ENCODE measurements at regions not wholly inside any gene's neighbourhood (a gene's known extent, or its start where the extent isn't known, plus 50 kb on each side); places are given as distances from the start of the nearest gene placed in this dataset.

DNA sequence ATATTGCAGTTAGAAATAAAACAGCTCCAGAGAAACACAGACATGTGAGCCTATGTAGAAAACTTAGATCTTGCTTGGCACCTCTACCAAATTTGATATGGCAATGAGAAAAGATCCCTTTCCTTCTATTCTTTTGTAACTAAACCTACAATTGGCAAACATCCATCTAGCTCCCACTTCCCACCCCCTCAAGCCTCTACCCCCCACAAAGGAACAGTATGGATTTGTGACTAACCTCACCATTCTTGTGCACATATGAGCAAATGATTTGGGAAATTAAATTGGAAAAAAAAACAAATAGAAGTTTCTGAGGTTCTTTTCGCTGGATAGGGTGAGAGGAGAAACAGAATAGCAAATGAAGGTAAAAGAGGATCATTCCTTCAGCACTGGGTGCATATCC lies 85.8 kb upstream of the TIAM2 start:
- ChIA-PET CTCF (ENCODE audit: partially characterized antibody) (interaction anchor here (0.7 to 1.4 kb wide), 9 partner anchors 9 to 265 kb away, joined by 3 to 6 read pairs (median 4); no protein-coding TSS in a partner anchor), POLR2A (ENCODE audit: partially characterized antibody) (interaction anchor here (0.6 kb wide), 1 partner anchor 10 kb away, joined by 3 read pairs; no protein-coding TSS in a partner anchor)
- FAIRE-seq, result no peak
- Histone ChIP-seq H3K79me1 (ENCODE audit: low read depth, low read length) (no peaks in the 10 kb centered on the region), H3K36me3 (ENCODE audit: control insufficient read depth in 2 of 4, insufficient read depth in 4 of 4, low read length in 3 of 4) (peaks cover 0 to 4% (median 0%) of the 10 kb centered on the region in 4 experiments; a peak in 1 of 8 replicates), H3K4me3 (ENCODE audit: extremely low read depth in 1 of 4, insufficient read depth in 2 of 4, low read depth in 3 of 4, low read length in 4 of 4) (no peak overlapping the region; a peak in 1 of 8 replicates), H3K79me2 (ENCODE audit: control insufficient read depth in 1 of 2, insufficient read depth in 2 of 2, low read length in 2 of 2) (no peaks in the 10 kb centered on the region), H2BK12ac (ENCODE audit: low read depth, low read length) (peak overlapping the region; percentile 2; the same call in 1 of the 2 replicates), H3K4ac (replicated peaks; ENCODE audit: insufficient read length, low read depth, low read length) (no peak overlapping the region), H4K5ac (ENCODE audit: insufficient read length, low read depth, low read length) (no peak overlapping the region), H2BK15ac (ENCODE audit: low read length) (no peak overlapping the region), H3K18ac (ENCODE audit: extremely low read depth, low read length) (no peak overlapping the region), H3K27me3 (replicated peaks in 1 of 4; ENCODE audit: control insufficient read depth in 3 of 4, extremely low read depth in 1 of 4, insufficient read depth in 3 of 4, low read length in 3 of 4) (no peaks in the 10 kb centered on the region), H3K23ac (ENCODE audit: insufficient read length) (no peak overlapping the region), H4K8ac (ENCODE audit: extremely low read depth, insufficient read depth, low read length) (no peak overlapping the region), H2AK5ac (ENCODE audit: low read depth, low read length) (no peak overlapping the region), H2BK5ac (ENCODE audit: low read depth, low read length) (no peak overlapping the region), H4K91ac (replicated peaks; ENCODE audit: insufficient read length, low read length) (no peak overlapping the region), H3K27ac (ENCODE audit: low read depth, low read length) (0 out of 2 replicates have a peak overlapping the region, but pooled peaks have one; percentile 52), H3K56ac (replicated peaks; ENCODE audit: insufficient read length, low read depth, low read length) (no peak overlapping the region), H2AFZ (ENCODE audit: low read length) (no peak overlapping the region), H2BK120ac (replicated peaks; ENCODE audit: low read depth, low read length) (no peak overlapping the region), H4K20me1 (replicated peaks in 1 of 2; ENCODE audit: control insufficient read depth in 1 of 2, insufficient read depth in 2 of 2, low read length in 2 of 2) (no peaks in the 10 kb centered on the region), H3K9me3 (ENCODE audit: insufficient read depth in 2 of 2, low read depth in 1 of 2, low read length in 1 of 2) (no peaks in the 10 kb centered on the region), H3K9ac (replicated peaks in 1 of 4; ENCODE audit: extremely low read depth in 1 of 4, low read depth in 3 of 4, low read length in 3 of 4) (no peak overlapping the region), H2BK20ac (ENCODE audit: low read length) (no peak overlapping the region), H3K23me2 (ENCODE audit: low read depth, low read length) (no peaks in the 10 kb centered on the region), H3K4me1 (replicated peaks in 1 of 4; ENCODE audit: control insufficient read depth in 3 of 4, insufficient read depth in 4 of 4, low read length in 3 of 4) (peaks cover 0 to 7% (median 4%) of the 10 kb centered on the region in 4 experiments; a peak in 4 of 7 replicates), H3K4me2 (ENCODE audit: insufficient read depth in 1 of 2, low read depth in 2 of 2, low read length in 2 of 2) (peak overlapping the region; percentile 36 to 54; a peak in 3 of 4 replicates), H3K14ac (ENCODE audit: insufficient read length) (no peak overlapping the region)
- DNase-seq (ENCODE audit: low read depth in 1 of 2, low spot score in 2 of 2), result no peak
- TF ChIP-seq CTBP2 (IDR thresholded peaks at IDR 0.05; ENCODE audit: borderline replicate concordance, insufficient read depth, insufficient read length, low read length), result no peak
- no peak for TF ChIP-seq MAFK (IDR thresholded peaks at IDR 0.05; ENCODE audit: low read depth, low read length)
- TF ChIP-seq, protein P1, sequence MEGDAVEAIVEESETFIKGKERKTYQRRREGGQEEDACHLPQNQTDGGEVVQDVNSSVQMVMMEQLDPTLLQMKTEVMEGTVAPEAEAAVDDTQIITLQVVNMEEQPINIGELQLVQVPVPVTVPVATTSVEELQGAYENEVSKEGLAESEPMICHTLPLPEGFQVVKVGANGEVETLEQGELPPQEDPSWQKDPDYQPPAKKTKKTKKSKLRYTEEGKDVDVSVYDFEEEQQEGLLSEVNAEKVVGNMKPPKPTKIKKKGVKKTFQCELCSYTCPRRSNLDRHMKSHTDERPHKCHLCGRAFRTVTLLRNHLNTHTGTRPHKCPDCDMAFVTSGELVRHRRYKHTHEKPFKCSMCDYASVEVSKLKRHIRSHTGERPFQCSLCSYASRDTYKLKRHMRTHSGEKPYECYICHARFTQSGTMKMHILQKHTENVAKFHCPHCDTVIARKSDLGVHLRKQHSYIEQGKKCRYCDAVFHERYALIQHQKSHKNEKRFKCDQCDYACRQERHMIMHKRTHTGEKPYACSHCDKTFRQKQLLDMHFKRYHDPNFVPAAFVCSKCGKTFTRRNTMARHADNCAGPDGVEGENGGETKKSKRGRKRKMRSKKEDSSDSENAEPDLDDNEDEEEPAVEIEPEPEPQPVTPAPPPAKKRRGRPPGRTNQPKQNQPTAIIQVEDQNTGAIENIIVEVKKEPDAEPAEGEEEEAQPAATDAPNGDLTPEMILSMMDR (IDR thresholded peaks at IDR 0.05; ENCODE audit: control extremely low read depth in 1 of 3, insufficient read depth in 1 of 3, low read depth in 1 of 3, low read length in 3 of 3), result no peak
- TF ChIP-seq SP2 (IDR thresholded peaks at IDR 0.05; ENCODE audit: low read length), result no peak
- TF ChIP-seq ATF2 (IDR thresholded peaks at IDR 0.05; ENCODE audit: low read length), result no peak
- no peak for TF ChIP-seq ATF3 (IDR thresholded peaks at IDR 0.05; ENCODE audit: insufficient read depth, low read depth, low read length)
- no peak for TF ChIP-seq YY1 (IDR thresholded peaks at IDR 0.05; ENCODE audit: low read depth, low read length)
- TF ChIP-seq SIX5 (IDR thresholded peaks at IDR 0.05; ENCODE audit: low read depth, low read length), result no peak
- TF ChIP-seq FOSL1 (IDR thresholded peaks at IDR 0.05; ENCODE audit: insufficient read depth, low read depth, low read length), result no peak
- WGBS, 2 experiments (ENCODE audit: extremely low coverage in 1 of 2, insufficient coverage in 1 of 2, insufficient read length in 1 of 2, insufficient replicate concordance in 2 of 2, low coverage in 1 of 2, low lambda C conversion rate in 2 of 2, missing lambda C conversion rate in 1 of 2), result 78% methylated on average over 1 of the region's 1 CpG; no CpG with 5 or more reads in 1 of the 2 experiments

All from H1 (cell line).